Dendritic cell treated with granulocyte-macrophage colony-stimulating factor and Interleukin-4, amounts not matched to agents 40 ng/mL and 50 ng/mL, for 4 days (primary cell): ENCODE measurements at regions not wholly inside any gene's neighbourhood (a gene's known extent, or its start where the extent isn't known, plus 50 kb on each side); places are given as distances from the start of the nearest gene placed in this dataset.
A peak's percentile ranks its signal among the peaks of the same experiment; 100 is the strongest.

Experiments
- H3K27ac Mint-ChIP-seq: one replicate; pipeline ENCODE4 v1.8.0; 2022; ENCODE audit warnings: mild to moderate bottlenecking, mixed read lengths
- H3K27me3 Mint-ChIP-seq: one replicate; pipeline ENCODE4 v1.8.0; 2022; ENCODE audit warnings: mild to moderate bottlenecking, mixed read lengths
- H3K36me3 Mint-ChIP-seq: one replicate; pipeline ENCODE4 v1.8.0; 2022; ENCODE audit warnings: low read depth, mixed read lengths
- H3K4me1 Mint-ChIP-seq: one replicate; pipeline ENCODE4 v1.8.0; 2022; ENCODE audit warnings: low read depth, mixed read lengths
- H3K4me3 Mint-ChIP-seq: one replicate; pipeline ENCODE4 v1.8.0; 2022; ENCODE audit warnings: mild to moderate bottlenecking, moderate library complexity, mixed read lengths
- H3K9me3 Mint-ChIP-seq: one replicate; pipeline ENCODE4 v1.8.0; 2022; ENCODE audit warnings: mixed read lengths
- intact Hi-C: fragments of 100-400 bp; cut with micrococcal nuclease; formaldehyde crosslinking; loops from one replicate; pipeline ENCODE4 v1.15.0; 2022

- no peaks in the 10 kb centered on the region for H3K27me3 Mint-ChIP-seq
- H3K36me3 Mint-ChIP-seq: no peaks in the 10 kb centered on the region
- intact Hi-C loops: no loop called here
- no peaks in the 10 kb centered on the region for H3K9me3 Mint-ChIP-seq
- H3K27ac Mint-ChIP-seq: no peak overlapping the region
- no peak overlapping the region for H3K4me3 Mint-ChIP-seq
- peaks cover 42% of the 10 kb centered on the region for H3K4me1 Mint-ChIP-seq
Measured at GRCh38 chr1:234713859-234714258, 103.9 kb upstream of the IRF2BP2 start.

DNA sequence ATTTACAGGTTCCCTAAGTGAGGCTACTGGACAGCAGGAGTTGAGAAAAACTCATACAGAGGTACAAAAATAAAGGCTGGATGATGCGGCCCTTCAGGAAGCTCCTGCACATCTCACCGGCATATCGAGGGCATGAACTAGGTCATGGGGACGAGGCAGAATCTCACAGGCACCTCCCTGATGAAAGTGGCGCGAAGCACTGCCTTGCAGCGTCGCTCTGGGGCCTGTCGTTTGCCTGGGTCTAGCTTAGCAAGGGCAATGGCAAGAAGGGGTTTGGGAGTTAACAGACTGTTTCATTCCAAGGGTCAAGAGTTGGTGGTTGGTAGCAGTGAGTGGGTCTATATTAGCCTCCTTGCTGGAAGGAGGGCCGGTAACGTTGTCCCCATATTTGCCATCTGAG, 103.5 kb upstream of the IRF2BP2 start:
- H3K27ac Mint-ChIP-seq: no peak overlapping the region
- H3K27me3 Mint-ChIP-seq: no peaks in the 10 kb centered on the region
- peaks cover 44% of the 10 kb centered on the region for H3K4me1 Mint-ChIP-seq
- H3K4me3 Mint-ChIP-seq: no peak overlapping the region
- H3K9me3 Mint-ChIP-seq: no peaks in the 10 kb centered on the region
- H3K36me3 Mint-ChIP-seq: no peaks in the 10 kb centered on the region
- intact Hi-C loops: no loop called here

DNA sequence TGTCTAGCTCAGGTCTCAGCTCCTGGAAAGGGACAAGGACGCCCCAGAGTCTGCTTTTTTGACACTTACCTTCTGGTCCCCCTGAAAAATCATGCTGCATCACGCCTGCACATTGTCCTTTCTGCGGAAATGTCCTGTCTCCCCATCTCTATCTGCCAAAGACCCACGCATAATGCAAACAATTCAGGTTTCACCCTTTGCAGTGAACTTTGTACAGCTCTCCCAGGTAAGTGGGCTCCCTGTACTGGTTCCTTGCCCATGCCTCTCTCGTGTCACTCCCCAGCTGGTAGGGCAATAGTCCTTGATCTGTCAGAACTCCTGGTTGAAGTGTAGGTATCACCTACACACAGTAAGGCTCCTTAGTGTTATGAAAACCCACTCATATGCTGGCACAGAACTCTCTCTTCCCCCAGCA, 102.9 kb upstream of the IRF2BP2 start:
- intact Hi-C loops: no loop called here
- Mint-ChIP-seq H3K36me3 (no peaks in the 10 kb centered on the region), H3K27me3 (no peaks in the 10 kb centered on the region), H3K9me3 (no peaks in the 10 kb centered on the region), H3K27ac (no peak overlapping the region), H3K4me3 (no peak overlapping the region), H3K4me1 (peaks cover 44% of the 10 kb centered on the region)

GRCh38 chr1:234710936-234711724, 101.2 kb upstream of the IRF2BP2 start:
- no peak overlapping the region for H3K27ac Mint-ChIP-seq
- no peaks in the 10 kb centered on the region for H3K9me3 Mint-ChIP-seq
- intact Hi-C loops: no loop called here
- no peaks in the 10 kb centered on the region for H3K27me3 Mint-ChIP-seq
- H3K36me3 Mint-ChIP-seq: no peaks in the 10 kb centered on the region
- H3K4me1 Mint-ChIP-seq: peaks cover 52% of the 10 kb centered on the region
- H3K4me3 Mint-ChIP-seq: no peak overlapping the region

DNA sequence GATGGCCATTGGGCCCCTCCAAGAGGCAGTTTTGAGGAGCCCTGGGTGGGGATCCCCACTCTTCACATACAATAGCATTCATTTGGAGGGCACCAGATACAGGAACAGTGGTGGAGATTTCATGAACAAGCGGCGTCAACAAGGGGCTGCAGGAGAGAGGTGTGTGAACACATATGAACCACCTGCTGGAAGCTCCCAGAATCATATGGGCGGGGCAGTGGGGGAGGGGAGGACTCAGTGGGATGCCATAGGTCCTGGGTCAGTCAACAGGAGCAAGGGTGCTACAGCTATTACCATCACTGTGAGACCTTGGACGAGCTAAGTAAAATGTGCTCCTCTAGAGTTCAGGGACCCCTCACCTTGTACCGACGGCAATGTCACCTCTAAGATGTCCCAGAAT, 100.4 kb upstream of the IRF2BP2 start:
- intact Hi-C loops: no loop called here
- Mint-ChIP-seq H3K4me1 (peaks cover 53% of the 10 kb centered on the region), H3K9me3 (no peaks in the 10 kb centered on the region), H3K27ac (peak overlapping the region; percentile 88), H3K4me3 (no peak overlapping the region), H3K27me3 (no peaks in the 10 kb centered on the region), H3K36me3 (no peaks in the 10 kb centered on the region)

- H3K36me3 Mint-ChIP-seq: no peaks in the 10 kb centered on the region
- H3K27me3 Mint-ChIP-seq: no peaks in the 10 kb centered on the region
- H3K4me3 Mint-ChIP-seq: no peak overlapping the region
- H3K4me1 Mint-ChIP-seq: peaks cover 58% of the 10 kb centered on the region
- H3K9me3 Mint-ChIP-seq: no peaks in the 10 kb centered on the region
- intact Hi-C loops: no loop called here
- peak overlapping the region; percentile 88 for H3K27ac Mint-ChIP-seq
Measured at GRCh38 chr1:234709473-234710228, 99.7 kb upstream of the IRF2BP2 start.

- Mint-ChIP-seq H3K36me3 (no peaks in the 10 kb centered on the region), H3K4me3 (no peak overlapping the region), H3K27me3 (no peaks in the 10 kb centered on the region), H3K4me1 (peaks cover 64% of the 10 kb centered on the region), H3K9me3 (no peaks in the 10 kb centered on the region), H3K27ac (peak overlapping the region; percentile 88)
- intact Hi-C loops: no loop called here
Measured at GRCh38 chr1:234708700-234709395, 98.9 kb upstream of the IRF2BP2 start.

GRCh38 chr1:234707641-234708040, 97.7 kb upstream of the IRF2BP2 start:
- Mint-ChIP-seq H3K27ac (peak overlapping the region; percentile 74), H3K4me1 (peaks cover 67% of the 10 kb centered on the region), H3K4me3 (no peak overlapping the region), H3K27me3 (no peaks in the 10 kb centered on the region), H3K9me3 (no peaks in the 10 kb centered on the region), H3K36me3 (no peaks in the 10 kb centered on the region)
- intact Hi-C loops: no loop called here

- H3K4me1 Mint-ChIP-seq: peaks cover 74% of the 10 kb centered on the region
- no peaks in the 10 kb centered on the region for H3K36me3 Mint-ChIP-seq
- intact Hi-C loops: no loop called here
- no peaks in the 10 kb centered on the region for H3K27me3 Mint-ChIP-seq
- H3K4me3 Mint-ChIP-seq: no peak overlapping the region
- H3K9me3 Mint-ChIP-seq: no peaks in the 10 kb centered on the region
- H3K27ac Mint-ChIP-seq: peak overlapping the region; percentile 74
Measured at GRCh38 chr1:234706931-234707330, 97.0 kb upstream of the IRF2BP2 start.

- no peaks in the 10 kb centered on the region for H3K27me3 Mint-ChIP-seq
- H3K27ac Mint-ChIP-seq: peak overlapping the region; percentile 35
- no peak overlapping the region for H3K4me3 Mint-ChIP-seq
- intact Hi-C loops: no loop called here
- no peaks in the 10 kb centered on the region for H3K9me3 Mint-ChIP-seq
- no peaks in the 10 kb centered on the region for H3K36me3 Mint-ChIP-seq
- H3K4me1 Mint-ChIP-seq: peaks cover 68% of the 10 kb centered on the region
Measured at GRCh38 chr1:234706199-234706598, 96.2 kb upstream of the IRF2BP2 start.

DNA sequence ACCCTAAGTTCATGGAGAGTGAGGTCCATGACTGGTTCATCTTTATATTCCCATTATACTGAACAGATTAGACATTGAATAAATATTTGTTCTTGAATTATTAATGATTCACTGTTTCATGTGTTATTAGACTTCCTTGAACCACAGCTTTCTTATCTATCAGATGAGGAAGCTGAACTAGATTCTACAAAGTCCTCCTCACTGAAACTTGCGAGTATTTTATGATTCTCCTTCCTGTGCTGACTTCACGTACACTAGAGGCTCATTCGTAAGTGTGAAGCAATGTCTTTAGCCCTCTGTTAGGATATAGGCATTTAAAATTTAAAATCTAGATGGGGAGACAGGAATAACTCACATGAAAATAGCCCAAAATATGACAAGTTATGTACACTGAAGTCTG, 95.6 kb upstream of the IRF2BP2 start:
- peak overlapping the region; percentile 35 for H3K27ac Mint-ChIP-seq
- no peak overlapping the region for H3K4me3 Mint-ChIP-seq

DNA sequence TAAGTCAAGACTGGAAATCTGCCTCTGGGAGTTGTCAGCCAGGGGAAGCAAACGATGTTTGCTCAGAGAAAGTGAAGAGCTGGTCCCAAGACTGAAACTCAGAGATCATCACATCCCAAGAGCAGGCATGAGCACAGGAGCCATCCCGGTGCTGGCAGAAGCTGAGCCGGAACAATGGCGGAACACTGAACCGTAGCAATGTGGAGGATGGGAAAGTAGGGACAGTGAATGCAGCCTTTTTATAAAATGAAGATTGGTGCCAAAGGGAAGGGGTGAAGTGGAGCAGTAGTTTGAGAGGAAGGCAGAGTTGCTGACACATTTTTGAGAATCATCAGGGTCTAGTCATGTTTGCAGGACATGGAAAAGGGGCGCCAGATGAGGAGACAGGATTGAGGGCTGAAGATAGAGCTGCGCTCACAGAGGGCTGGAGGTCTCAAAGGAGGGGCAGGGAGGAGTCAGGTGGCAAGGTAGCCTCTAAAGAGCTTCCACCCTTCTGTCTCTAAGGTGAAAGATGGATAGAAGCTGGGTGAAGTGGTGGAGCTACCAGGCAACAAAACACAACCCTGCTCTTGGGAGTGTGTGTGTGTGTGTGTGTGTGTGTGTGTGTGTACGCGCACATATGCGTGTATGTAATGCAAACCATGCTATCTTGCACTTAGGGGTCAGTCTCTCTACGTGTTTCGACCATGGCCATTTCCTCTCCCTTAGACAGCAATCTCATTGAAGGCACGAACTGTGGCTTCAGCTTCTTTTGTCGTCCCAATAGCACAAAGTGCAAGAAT, 94.3 kb upstream of the IRF2BP2 start:
- Mint-ChIP-seq H3K9me3 (no peaks in the 10 kb centered on the region), H3K27ac (no peak overlapping the region), H3K27me3 (no peaks in the 10 kb centered on the region), H3K36me3 (no peaks in the 10 kb centered on the region), H3K4me3 (no peak overlapping the region), H3K4me1 (peaks cover 67% of the 10 kb centered on the region)
- intact Hi-C loops: no loop called here

More for the DNA sequence above, 95.6 kb upstream of the IRF2BP2 start:
- Mint-ChIP-seq H3K36me3 (no peaks in the 10 kb centered on the region), H3K4me1 (peaks cover 68% of the 10 kb centered on the region), H3K9me3 (no peaks in the 10 kb centered on the region), H3K27me3 (no peaks in the 10 kb centered on the region)
- intact Hi-C loops: no loop called here

GRCh38 chr1:234702342-234703000, 92.5 kb upstream of the IRF2BP2 start:
- H3K9me3 Mint-ChIP-seq: no peaks in the 10 kb centered on the region
- H3K4me1 Mint-ChIP-seq: peaks cover 52% of the 10 kb centered on the region
- H3K27ac Mint-ChIP-seq: no peak overlapping the region
- H3K4me3 Mint-ChIP-seq: no peak overlapping the region
- intact Hi-C loops: no loop called here
- no peaks in the 10 kb centered on the region for H3K36me3 Mint-ChIP-seq
- no peaks in the 10 kb centered on the region for H3K27me3 Mint-ChIP-seq
